ENCODE measurements at regions not wholly inside any gene's neighbourhood (a gene's known extent, or its start where the extent isn't known, plus 50 kb on each side); places are given as distances from the start of the nearest gene placed in this dataset.

GRCh38 chr5:162466011-162466410 is 398.4 kb downstream of the GABRG2 start:
- intact Hi-C loops (cut with DNase I): no loop called here
- no peak for DNase-seq

GRCh38 chr5:162473041-162473714 is 405.6 kb downstream of the GABRG2 start:
- intact Hi-C loops (cut with DNase I): no loop called here
- peak in 3 of 42 donors; percentile 3 to 18 (median 8) for DNase-seq

DNA sequence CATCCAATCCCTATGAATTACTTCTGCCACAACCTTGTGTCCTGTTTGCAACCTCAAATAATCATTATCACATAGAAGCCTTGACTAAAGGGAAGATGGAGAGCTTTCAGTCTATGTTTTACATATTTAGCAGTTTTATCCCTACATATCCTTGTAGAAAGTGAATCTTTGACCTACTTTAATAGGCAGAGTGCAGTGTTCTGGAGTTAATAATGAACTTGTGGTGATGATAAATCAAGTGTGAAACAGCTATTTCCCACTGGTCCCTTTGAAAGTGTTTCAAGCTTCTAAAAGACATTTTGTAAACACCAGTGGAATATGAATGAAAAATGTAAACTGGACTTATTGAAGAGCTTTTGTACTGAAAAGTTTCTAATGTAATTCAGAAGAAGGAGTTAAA is 406.7 kb downstream of the GABRG2 start:
- no peak for DNase-seq
- intact Hi-C loops (cut with DNase I): no loop called here

GRCh38 chr5:162484095-162484494 is 416.5 kb downstream of the GABRG2 start:
- intact Hi-C loops (cut with DNase I): no loop called here
- no peak for DNase-seq

GRCh38 chr5:162484986-162485385 is 417.4 kb downstream of the GABRG2 start:
- intact Hi-C loops (cut with DNase I): no loop called here
- no peak for DNase-seq

DNA sequence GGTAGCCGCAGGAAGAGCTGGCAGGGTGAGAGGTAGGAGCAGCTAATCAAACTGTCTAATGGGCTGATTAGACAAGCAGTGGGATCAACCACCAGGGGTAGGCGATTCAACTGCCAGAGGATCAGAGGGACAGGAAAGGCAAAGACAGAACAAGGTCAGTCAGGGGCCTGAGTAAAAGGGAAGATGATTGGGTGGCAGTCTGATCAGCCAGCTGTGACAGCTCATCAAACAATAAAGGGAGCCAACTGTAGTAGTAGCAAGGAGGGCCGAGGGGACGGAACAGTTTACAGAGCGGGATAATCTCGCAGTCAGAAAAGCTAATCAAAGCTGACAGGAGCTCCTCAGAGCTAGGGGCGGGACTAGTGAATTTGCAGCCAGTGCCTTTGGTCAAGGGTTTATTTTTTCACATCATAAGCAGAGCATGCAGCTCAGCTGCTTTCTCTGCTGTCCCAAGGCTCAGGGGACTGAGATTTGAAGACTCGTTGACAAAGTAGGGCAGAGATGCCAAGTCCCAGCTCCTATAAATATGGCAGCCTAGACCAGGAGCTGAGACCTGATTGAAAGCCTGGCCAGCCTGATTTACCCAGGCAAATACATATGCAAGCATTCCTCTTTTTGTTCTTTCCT is 418.2 kb downstream of the GABRG2 start:
- intact Hi-C loops (cut with DNase I): no loop called here
- no peak for DNase-seq

GRCh38 chr5:162487528-162488525 is 420.3 kb downstream of the GABRG2 start:
- DNase-seq: no peak
- intact Hi-C loops (cut with DNase I): no loop called here

GRCh38 chr5:162496100-162496808 is 428.7 kb downstream of the GABRG2 start:
- intact Hi-C loops (cut with DNase I): no loop called here
- DNase-seq: no peak

DNA sequence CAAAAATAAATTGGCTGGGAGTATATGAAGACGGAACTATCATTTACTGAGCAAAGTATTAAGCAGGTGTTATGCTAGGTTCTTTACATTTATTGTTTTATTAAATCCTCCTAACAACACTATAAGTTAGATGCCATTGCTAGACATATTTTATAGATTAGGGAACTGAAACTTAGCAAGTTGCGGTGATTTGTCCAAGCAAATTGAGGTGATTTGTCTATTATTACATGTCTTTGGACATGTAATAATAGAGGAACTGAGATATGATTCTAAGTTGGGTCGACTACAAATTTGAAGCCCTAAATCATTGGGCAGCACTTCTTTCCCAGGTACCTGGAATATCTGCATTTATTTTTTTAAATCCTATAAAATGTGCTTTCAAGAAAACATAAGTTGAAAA is 429.9 kb downstream of the GABRG2 start:
- no peak for DNase-seq
- intact Hi-C loops (cut with DNase I): no loop called here

- DNase-seq: no peak
- intact Hi-C loops (cut with DNase I): no loop called here
These were observed 435.2 kb downstream of the GABRG2 start for GRCh38 chr5:162502780-162503179.

GRCh38 chr5:162503796-162504195 is 436.2 kb downstream of the GABRG2 start:
- intact Hi-C loops (cut with DNase I): no loop called here
- DNase-seq: no peak

- intact Hi-C loops (cut with DNase I): no loop called here
- DNase-seq: no peak
These were observed 445.5 kb downstream of the GABRG2 start for GRCh38 chr5:162512935-162513565.

DNA sequence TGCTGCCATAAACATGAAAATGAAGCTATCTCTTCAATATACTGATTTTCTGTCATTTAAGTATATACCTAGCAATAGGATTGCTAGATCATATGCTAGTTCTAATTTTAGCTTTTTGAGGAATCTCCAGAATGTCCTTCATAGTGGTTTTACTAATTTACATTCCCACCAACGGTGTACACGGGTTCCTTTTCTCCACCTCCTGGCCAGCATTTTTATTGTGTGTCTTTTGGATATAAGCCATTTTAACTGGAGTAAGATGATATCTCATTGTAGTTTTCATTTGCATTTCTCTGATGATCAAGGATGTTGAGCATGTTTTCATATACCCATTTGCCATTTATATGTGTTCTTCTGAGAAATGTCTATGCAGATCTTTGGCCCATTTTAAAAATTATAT is 446.5 kb downstream of the GABRG2 start:
- DNase-seq: no peak
- intact Hi-C loops (cut with DNase I): no loop called here

DNA sequence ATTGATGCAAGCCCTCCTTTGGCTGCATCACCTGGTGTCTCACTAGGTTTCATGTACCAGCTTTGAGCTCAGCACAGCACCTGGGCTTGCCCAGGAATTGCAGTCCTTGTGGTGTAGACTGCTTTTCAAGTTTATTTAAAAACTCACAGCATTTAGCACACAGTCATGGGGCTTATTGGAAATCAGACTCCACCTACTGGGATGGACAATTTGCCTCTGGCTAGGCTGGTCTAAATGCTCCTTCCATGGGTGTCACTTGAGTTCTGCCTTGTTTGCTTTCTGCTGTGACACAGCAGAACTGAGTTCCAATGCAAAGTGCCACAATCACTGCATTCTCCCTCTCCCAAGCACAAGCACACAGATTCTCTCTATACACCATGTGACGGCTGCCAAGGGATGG is 453.3 kb downstream of the GABRG2 start:
- no peak for DNase-seq
- intact Hi-C loops (cut with DNase I): no loop called here

DNA sequence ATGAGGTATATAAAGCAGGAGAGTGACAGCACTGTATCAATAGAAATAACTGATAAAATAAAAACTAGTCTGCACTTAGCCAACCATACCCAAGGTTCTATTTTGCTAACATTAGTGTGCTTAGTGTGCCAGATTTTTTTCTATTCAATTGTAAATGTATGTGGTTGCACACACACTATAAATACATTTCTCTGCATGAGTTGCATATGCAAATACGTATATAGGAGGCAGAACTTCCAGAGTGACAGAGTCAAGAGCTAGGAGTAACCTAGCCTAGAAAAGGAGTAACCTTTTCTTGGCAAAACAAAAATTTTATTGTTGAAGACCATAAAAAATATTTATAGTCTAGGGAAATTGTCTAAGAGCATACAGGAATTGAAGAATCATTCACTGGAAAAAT is 461.6 kb downstream of the GABRG2 start:
- intact Hi-C loops (cut with DNase I): no loop called here
- no peak for DNase-seq

- intact Hi-C loops (cut with DNase I): no loop called here
- DNase-seq: no peak
These were observed 462.3 kb downstream of the GABRG2 start for GRCh38 chr5:162529886-162530285.

DNA sequence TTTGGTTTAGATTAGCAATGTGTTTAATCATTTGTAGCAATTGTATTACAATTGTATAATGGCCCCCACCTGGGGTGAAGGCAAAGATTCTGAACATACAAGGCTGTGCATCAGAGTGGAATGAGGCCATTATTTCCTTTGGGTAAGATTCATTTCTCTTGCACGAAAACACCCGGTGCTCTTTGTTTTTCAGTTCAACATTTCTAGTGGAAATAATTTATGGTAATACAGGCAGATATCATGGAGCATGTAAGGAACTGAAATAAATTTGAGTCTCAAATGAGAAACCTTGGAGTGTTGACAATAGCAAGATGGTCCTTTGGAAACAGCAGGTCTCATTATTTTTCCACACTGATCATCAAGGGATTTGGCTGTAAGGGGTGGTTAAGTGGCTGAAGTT is 475.9 kb downstream of the GABRG2 start:
- no peak for DNase-seq
- intact Hi-C loops (cut with DNase I): no loop called here

DNA sequence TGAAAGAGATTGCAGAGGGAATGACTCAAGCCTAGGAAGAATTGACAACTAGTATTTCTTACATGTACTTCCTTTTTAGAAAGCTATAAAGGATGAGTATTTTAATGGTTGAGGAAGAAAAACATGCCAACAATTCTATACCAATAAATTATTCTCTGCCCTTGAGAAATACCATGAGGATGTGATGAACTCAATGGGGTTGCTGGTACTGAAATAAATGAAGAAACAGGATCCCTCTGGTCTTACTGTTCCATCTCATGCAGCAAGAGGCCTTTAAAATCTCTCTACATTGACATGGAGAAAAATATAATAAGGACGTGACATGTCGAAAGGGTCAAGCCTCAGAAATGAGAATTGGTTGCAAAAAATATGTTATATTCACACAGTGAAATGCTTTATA is 477.3 kb downstream of the GABRG2 start:
- DNase-seq: no peak
- intact Hi-C loops (cut with DNase I): no loop called here

- no peak for DNase-seq
- intact Hi-C loops (cut with DNase I): no loop called here
These were observed 482.7 kb downstream of the GABRG2 start for GRCh38 chr5:162550236-162550635.
